DOHH2 (cell line): ENCODE measurements at regions not wholly inside any gene's neighbourhood (a gene's known extent, or its start where the extent isn't known, plus 50 kb on each side); places are given as distances from the start of the nearest gene placed in this dataset.

Experiments used
- EZH2phosphoT487 ChIP-seq: fragments of 200-600 bp; sonication (generic); IDR thresholded peaks from 2 replicates; pipeline ENCODE4 v1.6.1; 2017; ENCODE audit warnings: borderline replicate concordance, mild to moderate bottlenecking, antibody characterized with exemption, low read length, moderate library complexity, mixed read lengths
- TF ChIP-seq, protein P1 (sequence below): fragments of 200-600 bp; sonication (generic); IDR thresholded peaks from one replicate; pipeline ENCODE4 v1.5.1; 2014; ENCODE audit warnings: antibody characterized with exemption, mild to moderate bottlenecking, low read depth, low read length; ENCODE audit not compliant: poor library complexity, severe bottlenecking

DNA sequence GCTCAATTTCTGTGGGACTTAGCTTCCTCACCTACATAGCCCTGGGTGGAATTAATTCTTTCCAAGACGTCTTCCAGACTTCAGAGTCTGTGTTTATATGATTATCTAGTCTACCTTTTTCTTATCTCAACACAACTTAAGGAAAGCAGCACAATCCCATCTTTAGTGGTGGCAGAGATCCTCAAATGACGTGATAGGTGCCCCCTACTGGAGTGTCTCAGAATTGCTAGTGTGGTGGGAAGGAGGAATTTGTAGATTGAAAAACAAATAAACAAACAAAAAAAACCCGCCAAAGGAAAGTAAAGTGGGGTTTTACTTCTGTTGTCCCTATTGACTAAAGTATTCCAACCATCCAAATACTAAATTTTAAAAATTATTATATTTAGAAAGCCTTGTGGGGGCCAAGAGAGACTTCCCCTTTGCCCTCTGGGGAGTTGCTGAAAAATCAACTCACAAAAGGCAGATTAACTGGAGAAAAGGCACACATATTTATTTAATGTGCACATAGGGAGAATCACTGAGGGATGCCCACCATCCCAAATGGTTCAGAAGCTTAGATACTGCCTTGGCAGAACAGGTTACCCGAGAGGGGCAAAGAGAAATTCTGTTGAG is 283.3 kb downstream of the TMEM167A start:
- TF ChIP-seq, protein P1, sequence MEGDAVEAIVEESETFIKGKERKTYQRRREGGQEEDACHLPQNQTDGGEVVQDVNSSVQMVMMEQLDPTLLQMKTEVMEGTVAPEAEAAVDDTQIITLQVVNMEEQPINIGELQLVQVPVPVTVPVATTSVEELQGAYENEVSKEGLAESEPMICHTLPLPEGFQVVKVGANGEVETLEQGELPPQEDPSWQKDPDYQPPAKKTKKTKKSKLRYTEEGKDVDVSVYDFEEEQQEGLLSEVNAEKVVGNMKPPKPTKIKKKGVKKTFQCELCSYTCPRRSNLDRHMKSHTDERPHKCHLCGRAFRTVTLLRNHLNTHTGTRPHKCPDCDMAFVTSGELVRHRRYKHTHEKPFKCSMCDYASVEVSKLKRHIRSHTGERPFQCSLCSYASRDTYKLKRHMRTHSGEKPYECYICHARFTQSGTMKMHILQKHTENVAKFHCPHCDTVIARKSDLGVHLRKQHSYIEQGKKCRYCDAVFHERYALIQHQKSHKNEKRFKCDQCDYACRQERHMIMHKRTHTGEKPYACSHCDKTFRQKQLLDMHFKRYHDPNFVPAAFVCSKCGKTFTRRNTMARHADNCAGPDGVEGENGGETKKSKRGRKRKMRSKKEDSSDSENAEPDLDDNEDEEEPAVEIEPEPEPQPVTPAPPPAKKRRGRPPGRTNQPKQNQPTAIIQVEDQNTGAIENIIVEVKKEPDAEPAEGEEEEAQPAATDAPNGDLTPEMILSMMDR, result peak; percentile 80
- TF ChIP-seq EZH2phosphoT487, result no peak
